HG02938 (cell line): ENCODE measurements at regions not wholly inside any gene's neighbourhood (a gene's known extent, or its start where the extent isn't known, plus 50 kb on each side); places are given as distances from the start of the nearest gene placed in this dataset.
"Not testable (repeated sequence)": the region's sequence is repeated elsewhere in the genome, so short reads cannot be mapped to it uniquely, and the experiment has no call there.

Source experiments
- ATAC-seq: cut with Tn5 transposase; IDR thresholded peaks from one replicate; pipeline ENCODE4 v1.9.1; 2021; ENCODE audit warnings: mild to moderate bottlenecking, moderate library complexity; ENCODE audit not compliant: unreplicated experiment

DNA sequence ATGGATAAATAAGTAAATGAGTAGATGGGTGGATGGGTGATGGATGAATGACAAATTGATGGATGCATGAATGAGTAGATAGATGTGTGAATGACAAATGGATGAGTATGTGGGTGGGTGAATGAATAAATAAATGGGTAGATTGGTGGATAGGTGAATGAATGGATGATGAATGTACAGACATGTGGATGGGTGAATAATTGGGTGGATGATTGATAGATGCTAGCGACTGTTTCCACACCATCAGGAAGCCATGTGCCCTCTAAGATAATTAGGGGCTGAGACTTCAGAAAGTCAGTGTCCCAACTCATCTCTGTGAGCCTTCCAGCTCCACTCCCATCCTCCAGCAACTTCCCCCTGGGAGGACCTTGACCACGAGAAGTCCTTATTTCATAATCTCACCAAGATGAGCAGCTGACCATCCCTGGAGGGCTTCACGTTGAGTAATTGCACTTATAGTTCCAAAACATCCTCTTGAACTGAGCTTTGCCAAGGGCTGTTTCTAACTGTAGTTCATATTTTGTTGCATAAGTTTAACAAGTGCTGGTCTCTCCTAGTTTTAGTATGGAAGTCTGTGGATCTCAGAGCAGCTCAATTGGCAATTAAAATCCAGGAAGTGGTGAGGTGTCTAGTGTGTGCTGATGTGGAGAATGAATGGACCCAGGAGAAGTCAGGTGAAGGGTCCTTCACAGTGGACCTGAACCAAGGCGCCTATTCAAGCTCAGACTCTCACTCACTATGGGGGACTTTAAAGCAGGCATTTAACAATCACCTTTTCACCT is 295.7 kb downstream of the ADGRD1 start:
- ATAC-seq, result no peak

GRCh38 chr12:131250028-131250950 is 296.6 kb downstream of the ADGRD1 start:
- ATAC-seq, result no peak

GRCh38 chr12:131250951-131251315 is 297.2 kb downstream of the ADGRD1 start:
- no peak for ATAC-seq

GRCh38 chr12:131251336-131252101 is 297.8 kb downstream of the ADGRD1 start:
- no peak for ATAC-seq

- ATAC-seq, result no peak
Observed at GRCh38 chr12:131253376-131254026, 299.8 kb downstream of the ADGRD1 start.

DNA sequence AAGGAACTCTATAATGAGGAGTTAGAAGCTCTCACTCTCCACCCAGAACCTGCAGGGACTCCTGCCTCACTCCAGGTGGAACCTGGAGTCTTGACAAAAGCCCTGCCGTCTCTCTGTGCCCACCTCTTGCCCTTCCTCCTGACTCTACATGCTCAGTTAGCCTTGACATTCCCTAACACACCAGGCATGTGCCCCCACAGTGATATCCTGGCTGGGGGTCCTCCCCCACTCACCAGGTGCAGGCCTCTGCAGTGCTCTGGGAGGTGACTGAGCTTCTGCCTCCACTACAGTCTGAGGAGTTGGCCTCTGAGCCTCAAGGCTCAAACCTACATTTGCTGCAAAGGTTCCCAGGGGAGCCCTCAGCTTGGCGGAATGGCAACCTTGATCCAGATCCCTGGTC is 300.7 kb downstream of the ADGRD1 start:
- ATAC-seq, result no peak

DNA sequence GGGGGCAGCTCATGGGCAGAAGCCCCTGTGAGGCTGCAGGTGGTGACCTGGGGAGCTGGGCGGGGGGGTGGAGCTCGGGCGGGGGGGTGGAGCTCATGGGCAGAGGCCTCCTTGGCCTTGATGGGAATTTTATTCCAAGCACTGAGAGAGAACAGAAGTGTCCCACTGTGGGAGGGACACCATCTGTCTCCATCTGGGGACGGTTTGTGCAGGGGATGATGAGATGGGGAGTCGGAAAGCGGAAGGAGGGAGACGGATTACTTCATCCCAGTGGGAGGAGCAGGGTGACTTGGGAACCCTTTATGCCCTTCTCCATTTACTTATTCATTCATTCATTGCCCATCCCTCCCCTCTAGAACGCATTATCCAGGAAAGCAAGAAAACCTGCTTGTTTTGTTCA is 304.7 kb downstream of the ADGRD1 start:
- ATAC-seq, result no peak

- no peak for ATAC-seq
Observed at GRCh38 chr12:131260251-131260905, 306.7 kb downstream of the ADGRD1 start.

DNA sequence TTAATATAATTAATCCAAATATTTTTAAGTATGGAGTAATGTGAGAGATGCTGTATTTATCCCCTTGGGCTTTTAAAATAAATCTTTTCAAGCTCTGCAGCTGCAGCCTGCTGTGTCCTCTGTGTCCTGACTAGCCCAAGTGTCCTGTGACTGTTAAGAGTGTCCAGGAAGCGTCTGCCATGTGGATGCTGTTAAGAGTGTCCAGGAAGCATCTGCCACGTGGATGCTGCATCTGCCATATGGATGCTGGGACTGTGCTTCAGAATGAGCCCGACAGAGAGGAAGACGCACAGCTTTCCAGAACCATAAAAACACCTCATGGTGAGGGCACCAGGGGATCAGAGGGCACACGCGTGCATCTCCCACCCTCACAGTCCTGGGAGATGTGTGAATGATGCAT is 307.2 kb downstream of the ADGRD1 start:
- no peak for ATAC-seq

GRCh38 chr12:131261906-131262305 is 308.2 kb downstream of the ADGRD1 start:
- ATAC-seq, result no peak

DNA sequence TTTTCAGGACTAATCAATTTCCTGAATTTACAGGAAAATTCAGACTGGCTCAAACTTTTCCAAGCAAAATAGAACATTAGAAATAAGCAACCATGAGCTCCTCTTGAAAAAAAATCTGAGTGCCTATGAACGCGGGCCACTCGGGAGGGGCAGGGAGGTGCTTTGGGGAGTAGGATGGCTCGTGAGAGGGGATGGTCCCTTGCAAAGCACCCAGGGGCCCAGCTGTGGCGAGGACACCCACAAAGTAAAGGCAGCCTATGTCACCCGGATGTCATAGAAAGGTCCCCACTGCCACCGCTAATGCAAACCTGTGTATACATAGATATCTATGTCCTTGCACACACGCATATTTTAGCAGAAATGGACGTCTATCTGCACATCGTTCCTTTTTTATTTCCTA is 309.9 kb downstream of the ADGRD1 start:
- ATAC-seq, result no peak

DNA sequence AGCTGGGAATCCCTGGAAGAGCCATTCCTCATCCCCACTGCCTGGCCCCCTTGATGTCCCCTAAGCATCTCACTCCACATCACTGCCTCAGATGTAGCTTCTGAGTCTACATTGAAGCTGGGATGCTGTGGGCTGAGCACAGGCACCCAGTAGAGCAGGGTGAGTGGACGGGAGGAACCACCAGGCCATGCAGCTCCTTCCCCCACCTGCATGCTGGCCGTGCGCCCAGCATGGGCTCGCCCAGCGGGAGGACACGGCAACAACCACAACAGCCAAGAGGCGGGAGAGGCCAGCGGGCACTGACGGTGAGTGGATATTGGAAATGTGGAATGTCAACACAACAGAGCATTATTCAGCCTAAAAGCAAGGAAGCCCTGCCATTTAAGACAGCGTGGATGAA is 310.9 kb downstream of the ADGRD1 start:
- ATAC-seq, result no peak

GRCh38 chr12:131266591-131267467 is 313.1 kb downstream of the ADGRD1 start:
- ATAC-seq, result no peak

GRCh38 chr12:131267576-131267975 is 313.9 kb downstream of the ADGRD1 start:
- no peak for ATAC-seq

- not testable (repeated sequence) for ATAC-seq
Observed at GRCh38 chr12:131268123-131268522, 314.4 kb downstream of the ADGRD1 start.

GRCh38 chr12:131268571-131268970 is 314.9 kb downstream of the ADGRD1 start:
- ATAC-seq, result not testable (repeated sequence)

DNA sequence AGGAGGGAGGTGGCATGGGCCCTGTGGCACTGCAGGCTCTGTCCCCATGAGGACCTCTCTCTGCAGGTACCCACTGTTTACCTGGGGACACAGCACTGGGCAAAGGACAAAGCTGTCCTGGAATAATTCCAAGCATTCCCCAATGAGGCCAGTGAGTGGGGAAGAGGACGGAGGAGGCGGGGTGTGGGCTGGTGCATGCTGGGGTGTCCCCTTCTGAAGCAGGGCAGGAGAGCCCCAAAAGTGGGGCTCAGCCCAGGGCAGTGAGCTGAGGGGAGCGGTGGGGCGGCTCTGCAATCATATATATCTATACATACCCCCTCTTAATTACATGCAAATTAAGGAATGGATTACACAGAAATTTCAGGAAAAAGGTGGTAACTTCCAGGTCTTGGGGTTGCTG is 315.8 kb downstream of the ADGRD1 start:
- ATAC-seq, result no peak

DNA sequence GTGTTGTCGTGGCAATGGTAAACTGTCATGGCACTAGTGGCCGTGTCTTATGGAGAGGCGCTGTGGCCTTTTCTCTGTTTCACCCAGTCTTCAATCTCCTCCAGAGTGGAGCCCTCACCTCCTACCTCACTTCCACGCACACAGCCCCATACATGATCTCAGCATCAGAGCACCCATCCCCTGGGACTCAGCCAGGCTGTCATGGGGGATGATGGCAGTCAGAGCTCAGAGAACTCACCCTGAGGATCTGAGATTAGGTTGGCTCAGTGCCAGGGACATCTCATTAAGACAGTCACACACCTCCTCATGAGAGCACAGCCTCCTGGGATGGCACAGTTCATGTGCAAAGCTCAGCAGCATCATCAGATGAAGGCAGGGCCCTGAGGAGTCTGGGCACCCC is 316.3 kb downstream of the ADGRD1 start:
- ATAC-seq, result not testable (repeated sequence)

DNA sequence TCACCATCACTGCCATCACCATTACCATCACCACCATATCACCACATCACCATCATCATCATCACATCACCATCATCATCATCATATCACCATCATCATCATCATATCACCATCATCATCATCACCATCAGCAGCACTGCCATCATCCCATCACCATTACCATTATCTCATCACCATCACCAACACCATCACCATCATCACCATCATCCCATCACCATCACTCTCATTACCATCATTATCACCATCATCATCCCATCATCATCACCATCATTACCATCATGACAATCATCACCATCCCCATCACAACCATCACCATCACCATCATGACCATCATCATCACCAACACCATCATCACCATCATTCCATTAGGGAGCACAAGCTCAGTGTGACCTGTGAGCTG is 318.0 kb downstream of the ADGRD1 start:
- ATAC-seq, result no peak
